T1000 (cell line): ENCODE measurements at regions not wholly inside any gene's neighbourhood (a gene's known extent, or its start where the extent isn't known, plus 50 kb on each side); places are given as distances from the start of the nearest gene placed in this dataset.

Experiments used
- DNase-seq: peaks from one replicate; lab custom pipeline; 2025; ENCODE audit warnings: mixed read lengths; lab: John Stamatoyannopoulos, UW

DNA sequence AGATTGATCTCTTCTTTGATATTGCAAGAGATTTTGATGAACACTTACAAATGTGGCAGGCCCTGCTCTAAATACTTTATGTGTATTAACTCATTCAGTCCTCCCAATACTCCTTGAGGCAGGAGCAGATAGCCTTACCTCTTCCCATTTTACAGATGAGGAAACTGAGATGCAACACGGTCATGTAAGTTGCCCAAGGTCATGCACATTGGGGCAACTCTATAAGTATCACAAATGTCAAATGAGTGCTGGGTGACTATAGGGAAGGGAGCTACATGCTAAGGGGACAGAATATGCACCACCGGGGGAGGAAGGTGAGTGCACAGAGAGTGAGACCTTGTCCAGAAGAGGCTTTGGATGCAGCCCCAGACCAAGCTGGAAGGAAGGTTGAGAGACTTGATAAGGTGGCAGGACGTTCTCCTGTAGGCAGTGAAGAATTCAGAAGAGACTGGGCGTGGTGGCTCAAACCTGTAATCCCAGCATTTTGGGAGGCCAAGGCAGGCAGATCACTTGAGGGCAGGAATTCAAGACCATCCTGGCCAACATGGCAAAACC, 132.3 kb upstream of the PWP1 start:
- no peak for DNase-seq

DNA sequence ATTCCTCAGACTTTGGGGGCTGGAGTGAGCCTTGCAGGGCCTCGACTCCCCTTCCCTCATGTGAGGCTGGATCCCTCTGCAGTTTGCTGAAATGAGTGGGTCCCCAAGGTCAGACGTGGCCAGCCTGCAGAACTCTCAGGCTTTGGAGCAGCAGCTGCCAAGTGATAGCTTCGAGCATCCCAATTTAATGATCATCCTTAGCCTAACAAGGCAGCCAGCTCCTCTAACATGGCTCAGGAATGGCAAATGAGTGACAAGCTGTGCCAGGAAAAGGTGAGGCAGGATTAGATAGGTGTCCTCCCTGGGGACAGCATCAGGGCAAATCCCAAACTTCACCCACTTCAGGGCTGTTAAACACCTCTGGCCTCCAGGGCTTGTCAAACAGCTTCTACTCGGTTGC, 130.7 kb upstream of the PWP1 start:
- no peak for DNase-seq

DNA sequence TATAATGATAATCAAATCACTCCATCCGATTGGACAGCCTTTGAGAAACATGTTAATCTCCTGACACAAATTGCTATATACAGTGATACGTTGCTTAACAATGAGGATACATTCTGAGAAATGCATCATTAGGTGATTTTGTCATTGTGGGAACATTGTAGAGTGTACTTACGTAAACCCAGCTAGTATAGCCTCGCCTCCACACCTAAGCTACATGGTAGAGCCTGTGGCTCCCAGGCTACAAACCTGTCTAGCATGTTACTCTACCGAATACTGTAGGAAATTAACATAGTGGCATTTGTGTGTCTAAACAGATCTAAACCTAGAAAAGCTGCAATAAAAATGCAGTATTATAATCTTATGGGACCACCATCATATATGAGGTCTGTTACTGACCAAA, 128.6 kb upstream of the PWP1 start:
- no peak for DNase-seq

GRCh38 chr12:107557589-107558100, 128.0 kb upstream of the PWP1 start:
- DNase-seq, result no peak

GRCh38 chr12:107558141-107558815, 127.3 kb upstream of the PWP1 start:
- DNase-seq, result no peak

- no peak for DNase-seq
Observed at GRCh38 chr12:107558816-107559382, 126.7 kb upstream of the PWP1 start.

DNA sequence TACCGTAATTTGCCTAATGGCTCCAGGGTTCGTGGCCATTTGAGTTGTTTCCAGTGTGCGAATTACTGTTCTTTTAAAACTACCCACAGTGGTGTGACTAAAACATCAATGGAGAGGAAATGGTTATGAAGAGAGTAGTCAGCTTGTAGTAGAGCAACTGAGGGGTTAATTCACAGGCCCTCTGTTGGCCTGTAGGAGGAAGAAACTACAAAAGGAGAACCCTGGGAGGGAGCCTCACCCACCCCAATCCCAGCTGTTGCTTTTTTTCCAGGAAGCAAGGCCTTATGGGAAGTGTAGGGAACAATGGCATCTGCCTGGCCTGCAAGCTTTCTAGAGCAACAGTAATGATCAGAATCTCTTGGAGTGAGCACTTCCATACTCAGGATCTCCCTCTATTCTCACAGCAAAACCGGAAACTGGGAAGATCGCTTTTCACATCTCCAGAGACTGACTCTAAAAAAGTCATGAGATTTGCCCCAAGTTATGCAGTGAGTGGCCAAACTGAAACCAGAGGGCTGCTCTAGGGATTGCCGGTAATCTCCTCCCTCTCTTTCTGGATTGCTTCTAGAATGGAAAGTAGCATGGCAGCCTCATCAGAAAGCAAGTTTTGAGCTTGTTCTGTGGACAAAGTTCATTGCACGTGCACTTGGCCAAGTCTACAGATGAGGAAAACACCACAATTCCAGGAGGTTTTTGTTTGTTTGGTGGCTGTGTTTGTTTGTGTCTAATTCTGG, 125.3 kb upstream of the PWP1 start:
- DNase-seq, result no peak

- no peak for DNase-seq
Observed at GRCh38 chr12:107560899-107561285, 124.7 kb upstream of the PWP1 start.

- DNase-seq, result no peak
Observed at GRCh38 chr12:107564946-107565345, 120.7 kb upstream of the PWP1 start.

- no peak for DNase-seq
Observed at GRCh38 chr12:107565551-107565950, 120.0 kb upstream of the PWP1 start.

DNA sequence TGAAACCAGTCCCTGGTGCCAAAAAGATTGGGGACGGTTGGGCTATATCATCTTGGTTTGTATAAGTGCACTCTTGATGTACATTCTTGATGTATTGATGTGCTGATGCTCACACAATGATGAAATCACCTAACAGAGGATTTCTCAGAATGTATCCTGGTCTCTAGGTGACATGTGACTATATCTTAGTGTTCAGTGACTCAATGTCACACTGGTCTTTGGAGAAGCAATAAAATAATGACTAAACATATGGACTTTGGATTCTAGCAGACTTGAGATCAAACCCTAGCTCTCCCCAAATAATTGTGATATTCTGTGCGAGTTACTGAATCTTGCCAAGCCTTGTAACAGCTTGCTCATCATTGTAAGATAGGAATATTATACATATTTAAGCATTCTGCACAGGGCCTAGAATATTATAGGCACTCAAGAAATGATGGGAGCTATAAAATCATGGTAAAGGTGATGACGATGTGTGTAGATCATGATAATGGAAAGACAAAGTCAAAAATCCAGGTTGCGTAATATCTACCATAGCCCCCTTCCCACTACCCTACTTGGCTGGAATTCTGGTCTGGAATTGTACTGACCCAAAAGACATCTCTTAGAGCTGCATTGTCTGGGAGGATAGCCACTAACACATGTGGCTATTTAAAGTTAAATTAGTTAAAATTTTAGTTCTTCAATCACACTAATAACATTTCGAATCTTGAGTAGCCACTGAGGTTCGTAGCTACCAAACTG, 117.6 kb upstream of the PWP1 start:
- no peak for DNase-seq

DNA sequence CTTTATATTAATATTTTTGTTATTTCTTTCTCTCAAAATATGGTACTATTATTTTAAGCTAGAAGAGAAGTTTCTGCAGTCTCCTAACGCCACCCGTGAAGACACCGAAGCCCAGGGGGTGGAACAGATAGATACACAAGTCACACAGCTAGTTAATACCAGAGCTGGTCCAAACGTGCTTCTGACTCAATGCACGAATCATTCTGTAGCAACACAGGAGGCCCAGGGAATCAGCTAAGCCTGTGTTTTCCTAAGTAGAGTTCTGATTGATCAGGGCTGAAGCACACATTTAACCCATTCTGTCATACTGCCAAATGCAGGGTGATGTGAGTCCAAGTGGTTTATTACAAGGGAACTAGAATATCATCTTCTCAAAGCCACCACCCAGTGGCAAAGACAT, 116.9 kb upstream of the PWP1 start:
- DNase-seq, result no peak

DNA sequence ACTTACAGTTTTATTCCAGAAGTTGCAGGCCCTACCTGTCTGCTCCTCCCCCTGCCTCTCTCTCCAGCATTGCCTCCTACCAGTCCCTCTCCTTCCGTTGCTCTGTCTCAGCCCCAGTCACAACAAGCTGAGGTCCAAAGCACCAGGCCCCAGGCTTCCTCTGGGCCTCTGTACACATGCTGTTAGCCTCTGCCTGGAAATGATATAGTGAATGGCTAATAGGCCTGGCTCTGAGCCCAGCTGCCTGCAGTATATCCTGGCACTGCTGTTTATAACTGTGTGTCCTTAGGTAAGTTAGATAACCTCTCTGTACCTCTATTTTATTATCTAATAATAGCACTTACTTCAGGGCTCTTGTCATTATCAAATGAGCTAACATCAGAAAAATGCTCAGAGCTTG, 114.9 kb upstream of the PWP1 start:
- DNase-seq, result no peak

GRCh38 chr12:107571492-107571891, 114.1 kb upstream of the PWP1 start:
- DNase-seq, result no peak

DNA sequence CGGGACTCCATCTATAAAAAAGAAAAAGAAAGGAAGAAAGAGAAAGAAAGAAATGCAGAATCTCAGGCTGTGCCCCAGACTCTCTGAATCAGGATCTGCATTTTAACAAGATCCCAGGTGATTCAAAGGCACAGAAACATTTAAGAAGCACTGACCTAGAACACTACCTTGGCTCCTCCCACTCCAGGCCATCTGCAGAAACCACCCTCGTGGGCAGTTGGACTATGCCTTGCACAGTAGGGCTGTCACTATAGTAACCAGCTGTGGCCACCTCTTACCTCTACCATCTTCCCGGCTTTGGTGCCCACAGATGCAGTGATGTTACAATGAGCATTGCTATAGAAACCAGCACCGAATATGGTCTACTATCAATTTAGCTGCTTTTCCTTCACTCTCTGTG, 110.9 kb upstream of the PWP1 start:
- no peak for DNase-seq

DNA sequence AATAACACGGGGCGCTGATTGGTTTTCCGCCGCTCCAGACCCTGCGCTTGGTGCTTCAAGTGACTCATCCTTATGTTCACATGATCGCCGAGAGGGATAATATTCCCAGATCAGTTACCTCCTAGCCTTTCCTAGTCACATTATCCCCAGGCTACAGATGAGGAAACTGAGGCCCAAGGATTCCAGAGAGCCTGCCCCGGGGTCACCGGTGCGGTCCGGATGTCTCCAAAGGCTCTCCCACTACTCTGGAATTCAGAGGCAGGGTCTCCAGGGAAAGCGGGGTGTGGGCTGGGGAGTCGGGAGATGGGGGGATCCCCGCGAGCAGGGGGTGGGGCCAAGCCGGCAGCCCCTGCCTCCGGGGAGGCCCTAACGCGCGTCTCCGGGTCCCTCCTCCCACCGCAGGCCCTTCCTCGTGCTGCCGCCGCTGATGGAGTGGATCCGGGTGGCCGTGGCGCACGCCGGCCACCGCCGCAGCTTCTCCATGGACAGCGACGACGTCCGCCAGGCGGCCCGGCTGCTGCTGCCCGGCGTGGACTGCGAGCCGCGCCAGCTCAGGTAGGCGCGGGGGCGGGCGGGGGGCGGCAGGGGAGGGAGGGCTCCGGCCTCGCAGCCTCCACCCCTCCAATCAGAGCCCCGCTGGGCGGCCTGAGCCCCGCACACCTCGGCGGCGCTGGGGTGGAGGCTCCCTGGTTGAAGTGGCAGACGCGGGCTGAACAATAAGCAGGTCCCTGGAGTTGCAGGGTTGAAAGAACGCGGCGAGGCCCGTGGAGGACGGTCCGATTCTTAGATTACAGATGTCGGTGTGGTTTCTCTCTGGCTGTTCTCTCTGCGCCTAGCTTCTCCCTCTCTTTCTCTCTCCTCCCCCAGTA, 104.6 kb upstream of the PWP1 start:
- no peak for DNase-seq

- no peak for DNase-seq
Observed at GRCh38 chr12:107581619-107582015, 104.0 kb upstream of the PWP1 start.

DNA sequence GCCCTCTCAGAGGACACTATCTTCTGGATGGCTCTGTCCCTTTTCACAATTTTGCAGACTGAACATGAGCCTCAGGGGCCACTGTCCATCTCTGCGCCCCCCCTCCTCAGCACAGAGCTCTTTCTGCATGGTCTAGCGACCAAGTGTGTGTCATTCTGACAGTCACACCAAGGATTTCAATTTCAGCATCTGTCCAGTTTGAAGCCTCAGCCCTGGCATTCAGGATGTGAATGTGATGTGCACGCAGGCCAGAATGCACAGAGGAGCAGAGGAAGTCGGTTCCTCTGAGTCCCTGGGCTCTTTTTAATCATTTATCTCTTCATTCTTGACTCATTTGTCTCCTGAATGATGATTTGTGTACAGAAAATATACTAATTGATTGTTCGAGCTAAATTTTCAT, 102.0 kb upstream of the PWP1 start:
- DNase-seq, result no peak

DNA sequence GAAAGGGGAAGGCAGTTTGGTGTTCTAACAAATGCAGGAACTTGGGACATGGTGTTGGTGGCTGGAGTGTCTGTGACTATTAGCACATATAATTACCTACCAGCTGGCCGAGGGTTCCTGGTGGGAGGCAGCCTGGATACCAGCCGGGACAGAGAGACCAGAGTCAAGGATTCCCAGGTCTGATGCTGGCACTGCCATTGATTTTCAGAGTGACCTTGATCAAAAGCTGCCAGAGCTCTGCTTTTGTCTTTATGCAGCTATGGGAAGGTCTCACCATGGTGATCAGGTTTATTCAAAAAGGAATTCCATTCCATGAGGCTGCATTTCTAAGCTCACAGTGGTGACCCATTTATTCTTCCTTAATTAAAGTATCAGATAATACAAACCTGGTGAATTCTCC, 101.0 kb upstream of the PWP1 start:
- no peak for DNase-seq

DNA sequence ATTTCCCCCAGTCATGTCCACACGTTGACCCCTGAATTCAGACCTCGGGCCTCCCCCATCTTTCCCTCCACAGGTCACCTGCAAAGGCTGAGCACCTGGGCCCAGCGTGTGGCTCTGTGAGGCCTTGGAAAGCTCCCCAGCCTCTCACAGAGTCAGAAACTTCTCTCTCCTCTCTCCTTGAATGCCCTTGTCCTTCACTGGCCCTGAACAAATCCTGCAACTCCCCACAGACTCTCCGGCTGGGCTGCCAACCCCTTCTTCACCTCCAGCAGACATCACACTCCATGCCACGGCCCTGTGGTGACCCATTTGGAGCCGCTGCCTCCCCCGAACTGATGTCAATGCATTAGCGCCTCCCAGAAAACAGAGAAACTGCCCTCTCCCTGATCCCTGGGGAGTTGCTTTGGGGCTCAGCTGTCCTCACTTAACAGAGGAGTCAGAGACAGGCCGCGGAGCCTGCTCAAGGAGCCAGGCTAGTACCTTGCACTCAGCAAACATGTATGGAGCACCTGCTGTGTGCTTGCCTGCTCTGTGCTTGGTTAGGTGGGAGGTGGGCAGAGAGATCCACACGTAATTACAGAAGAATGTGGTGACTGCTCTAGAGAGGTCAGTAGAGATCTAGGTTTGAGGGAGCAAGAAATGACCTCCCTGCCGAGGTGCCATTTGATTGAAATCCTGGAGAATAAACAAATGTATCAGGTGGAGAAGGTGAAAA, 99.2 kb upstream of the PWP1 start:
- DNase-seq, result no peak

GRCh38 chr12:107590413-107590812, 95.2 kb upstream of the PWP1 start:
- DNase-seq, result no peak
